Activated CD4-positive, CD25-positive, alpha-beta regulatory T cell treated with anti-CD3 and anti-CD28 coated beads, Interleukin-2, amount 50 U/mL, for 72 hours (primary cell): ENCODE measurements at regions not wholly inside any gene's neighbourhood (a gene's known extent, or its start where the extent isn't known, plus 50 kb on each side); places are given as distances from the start of the nearest gene placed in this dataset.

Experiments
- DNase-seq: peaks from one replicate; pipeline ENCODE4 v3.0.0; 2021

- no peak for DNase-seq
Observed at GRCh38 chr22:27267145-27267544, 534.4 kb downstream of the MN1 start.

GRCh38 chr22:27269751-27270543 lies 531.6 kb downstream of the MN1 start:
- no peak for DNase-seq

- no peak for DNase-seq
Observed at GRCh38 chr22:27270818-27271510, 530.6 kb downstream of the MN1 start.

GRCh38 chr22:27273436-27273835 lies 528.1 kb downstream of the MN1 start:
- no peak for DNase-seq

GRCh38 chr22:27273853-27274252 lies 527.7 kb downstream of the MN1 start:
- no peak for DNase-seq

GRCh38 chr22:27274770-27275449 lies 526.6 kb downstream of the MN1 start:
- no peak for DNase-seq

GRCh38 chr22:27278946-27279345 lies 522.6 kb downstream of the MN1 start:
- no peak for DNase-seq

GRCh38 chr22:27283240-27283639 lies 518.3 kb downstream of the MN1 start:
- DNase-seq = no peak

GRCh38 chr22:27283714-27284113 lies 517.8 kb downstream of the MN1 start:
- no peak for DNase-seq

GRCh38 chr22:27284324-27284723 lies 517.2 kb downstream of the MN1 start:
- DNase-seq = no peak

- DNase-seq = no peak
Observed at GRCh38 chr22:27286711-27287110, 514.8 kb downstream of the MN1 start.

- DNase-seq = no peak
Observed at GRCh38 chr22:27292542-27293299, 508.8 kb downstream of the MN1 start.

- DNase-seq = no peak
Observed at GRCh38 chr22:27293721-27294445, 507.7 kb downstream of the MN1 start.

GRCh38 chr22:27295040-27295439 lies 506.5 kb downstream of the MN1 start:
- no peak for DNase-seq

- no peak for DNase-seq
Observed at GRCh38 chr22:27295605-27296004, 506.0 kb downstream of the MN1 start.

GRCh38 chr22:27296091-27296675 lies 505.4 kb downstream of the MN1 start:
- DNase-seq = no peak

GRCh38 chr22:27297125-27297524 lies 504.4 kb downstream of the MN1 start:
- no peak for DNase-seq

GRCh38 chr22:27298332-27298731 lies 503.2 kb downstream of the MN1 start:
- no peak for DNase-seq

GRCh38 chr22:27298742-27299141 lies 502.8 kb downstream of the MN1 start:
- no peak for DNase-seq

GRCh38 chr22:27299181-27300085 lies 502.1 kb downstream of the MN1 start:
- no peak for DNase-seq
